MM.1S (cell line): ENCODE measurements at regions not wholly inside any gene's neighbourhood (a gene's known extent, or its start where the extent isn't known, plus 50 kb on each side); places are given as distances from the start of the nearest gene placed in this dataset.

Source experiments
- DNase-seq: peaks from one replicate; pipeline ENCODE4 v3.0.0-alpha.2; 2015
- H2AFZ ChIP-seq: fragments of 300-600 bp; sonication (generic); 2 replicates; pipeline ENCODE4 v1.6.0; 2016; ENCODE audit warnings: antibody characterized with exemption, low read length
- H3F3A ChIP-seq: fragments of 300-600 bp; sonication (generic); 2 replicates; pipeline ENCODE4 v1.6.1; 2016; ENCODE audit warnings: mild to moderate bottlenecking, antibody characterized with exemption, low read length, moderate library complexity, mixed read lengths; ENCODE audit not compliant: insufficient read depth
- H3K27ac ChIP-seq: fragments of 300-600 bp; sonication (generic); 2 replicates; pipeline ENCODE4 v1.5.1; 2016; ENCODE audit warnings: mild to moderate bottlenecking, low read length
- H3K27me3 ChIP-seq: fragments of 300-600 bp; sonication (generic); replicated peaks from 2 replicates; pipeline ENCODE4 v1.6.0; 2016; ENCODE audit warnings: low read length; ENCODE audit not compliant: insufficient read depth
- H3K36me3 ChIP-seq: fragments of 300-600 bp; sonication (generic); replicated peaks from 2 replicates; pipeline ENCODE4 v1.6.1; 2016; ENCODE audit warnings: mild to moderate bottlenecking, low read length, mixed read lengths; ENCODE audit not compliant: insufficient read depth
- H3K4me1 ChIP-seq: fragments of 300-600 bp; sonication (generic); 2 replicates; pipeline ENCODE4 v1.6.1; 2016; ENCODE audit warnings: low read length, mixed read lengths
- H3K4me2 ChIP-seq: fragments of 300-600 bp; sonication (generic); 2 replicates; pipeline ENCODE4 v1.6.0; 2016; ENCODE audit warnings: low read depth, low read length
- H3K4me3 ChIP-seq: fragments of 300-600 bp; sonication (generic); 2 replicates; pipeline ENCODE4 v1.5.1; 2016; ENCODE audit warnings: low read length, mixed read lengths
- H3K79me2 ChIP-seq: fragments of 300-600 bp; sonication (generic); 2 replicates; pipeline ENCODE4 v1.6.1; 2016; ENCODE audit warnings: mixed run types, low read length, mixed read lengths
- H3K9ac ChIP-seq: fragments of 300-600 bp; sonication (generic); 2 replicates; pipeline ENCODE4 v1.6.1; 2016; ENCODE audit warnings: low read length, mixed read lengths
- H3K9me2 ChIP-seq: fragments of 300-600 bp; sonication (generic); replicated peaks from 2 replicates; pipeline ENCODE4 v1.6.1; 2016; ENCODE audit warnings: mild to moderate bottlenecking, low read length, mixed read lengths; ENCODE audit not compliant: insufficient read depth
- H3K9me3 ChIP-seq: fragments of 300-600 bp; sonication (generic); replicated peaks from 2 replicates; pipeline ENCODE4 v1.6.1; 2016; ENCODE audit warnings: mild to moderate bottlenecking, low read length, mixed read lengths; ENCODE audit not compliant: insufficient read depth
- H4K20me1 ChIP-seq: fragments of 300-600 bp; sonication (generic); 2 replicates; pipeline ENCODE4 v1.6.1; 2016; ENCODE audit warnings: mild to moderate bottlenecking, low read length, moderate library complexity, mixed read lengths; ENCODE audit not compliant: insufficient read depth
- EZH2 ChIP-seq: fragments of 300-600 bp; sonication (generic); optimal IDR thresholded peaks from 2 replicates; pipeline ENCODE3; 2017; ENCODE audit warnings: low read depth, mild to moderate bottlenecking, antibody characterized with exemption, low read length, mixed read lengths
- EZH2phosphoT487 ChIP-seq: fragments of 300-600 bp; sonication (generic); IDR thresholded peaks from 2 replicates; pipeline ENCODE4 v1.6.1; 2018; ENCODE audit warnings: antibody characterized with exemption, low read length
- TF ChIP-seq, protein P1 (sequence below): fragments of 300-600 bp; sonication (generic); IDR thresholded peaks from 2 replicates; pipeline ENCODE4 v1.5.1; 2016; ENCODE audit warnings: antibody characterized with exemption, low read length, mixed read lengths

DNA sequence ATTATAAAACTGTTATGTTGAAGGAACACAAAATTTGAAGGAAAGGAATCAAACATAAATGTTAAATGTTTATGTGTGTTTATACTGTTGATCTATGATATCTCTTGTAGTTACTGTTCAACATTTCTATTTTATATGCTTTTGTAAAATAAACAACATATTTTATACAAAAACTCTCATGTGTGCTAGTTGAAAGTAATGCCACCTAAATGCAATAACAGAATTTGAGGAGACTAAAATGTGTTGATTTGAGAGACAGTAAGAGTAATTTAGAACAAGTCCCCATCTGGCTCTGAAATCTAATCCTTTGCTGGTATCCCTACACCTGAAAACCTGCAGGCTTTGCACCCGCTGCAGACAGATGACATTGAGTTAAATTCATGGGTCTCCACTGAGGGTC is 95.7 kb upstream of the TOP3B start:
- Histone ChIP-seq H3K9me2 (no peaks in the 10 kb centered on the region), H3K4me2 (no peak overlapping the region), H3K9ac (no peak overlapping the region), H3K4me1 (no peaks in the 10 kb centered on the region), H3K79me2 (no peaks in the 10 kb centered on the region), H4K20me1 (no peaks in the 10 kb centered on the region), H3F3A (no peaks in the 10 kb centered on the region), H3K9me3 (no peaks in the 10 kb centered on the region), H3K36me3 (no peaks in the 10 kb centered on the region), H3K27me3 (no peaks in the 10 kb centered on the region), H2AFZ (no peak overlapping the region), H3K27ac (no peak overlapping the region), H3K4me3 (no peak overlapping the region)
- TF ChIP-seq EZH2phosphoT487 (no peak), EZH2 (no peak)
- TF ChIP-seq, protein P1, sequence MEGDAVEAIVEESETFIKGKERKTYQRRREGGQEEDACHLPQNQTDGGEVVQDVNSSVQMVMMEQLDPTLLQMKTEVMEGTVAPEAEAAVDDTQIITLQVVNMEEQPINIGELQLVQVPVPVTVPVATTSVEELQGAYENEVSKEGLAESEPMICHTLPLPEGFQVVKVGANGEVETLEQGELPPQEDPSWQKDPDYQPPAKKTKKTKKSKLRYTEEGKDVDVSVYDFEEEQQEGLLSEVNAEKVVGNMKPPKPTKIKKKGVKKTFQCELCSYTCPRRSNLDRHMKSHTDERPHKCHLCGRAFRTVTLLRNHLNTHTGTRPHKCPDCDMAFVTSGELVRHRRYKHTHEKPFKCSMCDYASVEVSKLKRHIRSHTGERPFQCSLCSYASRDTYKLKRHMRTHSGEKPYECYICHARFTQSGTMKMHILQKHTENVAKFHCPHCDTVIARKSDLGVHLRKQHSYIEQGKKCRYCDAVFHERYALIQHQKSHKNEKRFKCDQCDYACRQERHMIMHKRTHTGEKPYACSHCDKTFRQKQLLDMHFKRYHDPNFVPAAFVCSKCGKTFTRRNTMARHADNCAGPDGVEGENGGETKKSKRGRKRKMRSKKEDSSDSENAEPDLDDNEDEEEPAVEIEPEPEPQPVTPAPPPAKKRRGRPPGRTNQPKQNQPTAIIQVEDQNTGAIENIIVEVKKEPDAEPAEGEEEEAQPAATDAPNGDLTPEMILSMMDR: no peak
- DNase-seq: no peak

DNA sequence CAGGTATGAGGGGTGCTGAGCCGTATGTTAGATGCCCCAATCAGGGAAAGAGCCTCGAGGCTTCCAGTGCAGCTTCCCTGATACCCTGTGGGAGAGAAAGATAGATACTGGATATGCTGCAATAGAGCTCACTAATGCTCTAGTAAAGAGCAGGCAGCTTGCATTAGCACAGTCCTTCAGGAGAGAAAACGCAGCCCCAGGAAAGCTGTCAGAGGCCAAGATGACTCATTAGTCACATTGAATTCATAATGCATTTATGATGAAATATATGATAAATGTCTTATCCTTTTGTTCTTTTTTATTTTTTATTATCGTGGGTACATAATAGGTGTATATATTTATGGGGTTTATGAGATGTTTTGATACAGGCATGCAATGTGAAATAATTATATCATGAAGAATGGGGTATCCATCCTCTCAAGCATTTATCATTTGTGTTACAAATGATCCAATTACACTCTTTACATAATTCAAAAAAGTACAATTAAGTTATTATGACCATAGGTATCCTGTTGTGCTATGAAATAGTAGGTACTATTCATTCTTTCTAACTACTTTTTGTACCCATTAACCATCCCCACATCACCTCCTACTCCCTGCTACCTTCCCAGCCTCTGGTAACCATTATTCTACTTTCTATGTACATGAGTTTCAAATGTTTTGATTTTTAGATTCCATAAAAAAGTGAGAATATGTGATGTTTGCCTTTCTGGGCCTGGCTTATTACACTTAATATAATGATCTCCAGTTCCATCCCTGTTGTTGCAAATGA is 94.5 kb upstream of the TOP3B start:
- Histone ChIP-seq H3K4me2 (no peak overlapping the region), H3K9ac (no peak overlapping the region), H3K4me3 (no peak overlapping the region), H3K4me1 (no peaks in the 10 kb centered on the region), H2AFZ (no peak overlapping the region), H3K27ac (no peak overlapping the region), H3K79me2 (no peaks in the 10 kb centered on the region), H3K9me2 (no peaks in the 10 kb centered on the region), H4K20me1 (no peaks in the 10 kb centered on the region), H3F3A (no peaks in the 10 kb centered on the region), H3K36me3 (no peaks in the 10 kb centered on the region), H3K27me3 (no peaks in the 10 kb centered on the region), H3K9me3 (no peaks in the 10 kb centered on the region)
- DNase-seq: no peak
- TF ChIP-seq, protein P1: no peak
- TF ChIP-seq EZH2phosphoT487 (no peak), EZH2 (no peak)

DNA sequence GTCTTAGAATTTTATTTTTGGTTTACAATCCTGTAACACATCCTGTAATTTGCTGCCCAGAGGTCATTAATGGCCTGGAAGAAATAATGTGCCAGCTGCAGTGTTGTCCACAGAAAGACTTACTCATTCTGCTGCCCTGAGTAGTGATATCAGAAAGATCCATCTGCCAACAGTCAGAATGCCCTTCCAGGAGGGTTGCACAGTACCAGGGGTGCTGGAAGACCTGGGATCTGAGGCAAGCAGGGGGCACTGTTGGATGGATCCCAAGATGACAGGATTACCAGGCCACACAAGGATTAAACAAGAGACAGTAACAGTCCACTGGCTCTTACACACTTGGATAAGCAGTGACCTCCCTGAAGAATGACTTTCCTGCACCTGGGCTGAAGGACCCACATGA is 93.8 kb upstream of the TOP3B start:
- no peaks in the 10 kb centered on the region for H3K9me2 ChIP-seq
- H3K79me2 ChIP-seq: no peaks in the 10 kb centered on the region
- TF ChIP-seq, protein P1: no peak
- TF ChIP-seq EZH2phosphoT487: no peak
- no peak for TF ChIP-seq EZH2
- H3K27me3 ChIP-seq: no peaks in the 10 kb centered on the region
- H3K27ac ChIP-seq: no peak overlapping the region
- H4K20me1 ChIP-seq: no peaks in the 10 kb centered on the region
- H3K4me2 ChIP-seq: no peak overlapping the region
- DNase-seq: no peak
- H3K9ac ChIP-seq: no peak overlapping the region
- no peaks in the 10 kb centered on the region for H3K9me3 ChIP-seq
- H3K36me3 ChIP-seq: no peaks in the 10 kb centered on the region
- H3K4me1 ChIP-seq: no peaks in the 10 kb centered on the region
- H2AFZ ChIP-seq: no peak overlapping the region
- H3K4me3 ChIP-seq: no peak overlapping the region
- H3F3A ChIP-seq: no peaks in the 10 kb centered on the region
